ENCODE measurements at regions not wholly inside any gene's neighbourhood (a gene's known extent, or its start where the extent isn't known, plus 50 kb on each side); places are given as distances from the start of the nearest gene placed in this dataset.
"Not testable (repeated sequence)": the region's sequence is repeated elsewhere in the genome, so short reads cannot be mapped to it uniquely, and the experiment has no call there.

DNA sequence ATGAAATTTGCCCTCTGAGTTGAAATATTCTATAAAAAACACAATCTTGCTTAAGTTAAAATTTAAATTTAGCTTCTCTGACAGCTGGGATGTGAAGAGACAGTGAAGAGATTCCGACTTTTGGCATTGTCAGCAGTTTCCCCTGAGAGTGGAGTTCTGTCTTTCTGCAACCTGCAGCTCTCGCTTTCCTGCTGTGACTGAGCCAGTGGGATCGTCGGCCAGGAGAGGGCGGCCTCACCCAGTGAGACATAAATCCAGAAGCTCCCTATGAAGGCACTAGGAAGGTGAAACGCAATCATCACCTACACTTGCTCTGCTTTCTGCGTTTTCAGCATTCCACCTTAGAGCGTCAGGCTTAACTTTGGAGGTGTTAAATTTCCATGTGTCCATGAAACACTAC lies 75.4 kb upstream of the HNMT start:
- DNase-seq = no peak

GRCh38 chr2:137892739-137893138 lies 71.5 kb upstream of the HNMT start:
- no peak for DNase-seq

- no peak for DNase-seq
Observed at GRCh38 chr2:137893145-137893544, 71.1 kb upstream of the HNMT start.

- no peak for DNase-seq
Observed at GRCh38 chr2:137896467-137896866, 67.8 kb upstream of the HNMT start.

DNA sequence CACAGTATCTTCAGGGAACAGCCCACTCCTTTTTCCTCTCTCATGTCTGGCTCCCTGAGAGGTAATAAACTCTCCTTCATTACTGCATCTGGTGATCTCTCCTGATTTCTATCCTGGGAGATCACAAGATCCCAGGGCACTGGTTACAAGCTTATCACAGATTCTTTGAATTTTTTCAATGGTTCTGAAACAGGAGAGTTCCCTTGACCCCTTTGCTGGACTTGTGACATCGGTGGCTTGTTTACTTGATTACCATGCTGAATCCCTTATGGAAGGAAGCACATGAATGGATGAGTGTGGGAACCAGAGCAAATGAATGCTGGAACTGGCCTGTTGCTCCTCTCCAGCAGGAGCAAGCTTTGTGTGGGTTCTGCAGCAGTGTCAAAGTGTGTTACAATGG lies 67.2 kb upstream of the HNMT start:
- DNase-seq = no peak

DNA sequence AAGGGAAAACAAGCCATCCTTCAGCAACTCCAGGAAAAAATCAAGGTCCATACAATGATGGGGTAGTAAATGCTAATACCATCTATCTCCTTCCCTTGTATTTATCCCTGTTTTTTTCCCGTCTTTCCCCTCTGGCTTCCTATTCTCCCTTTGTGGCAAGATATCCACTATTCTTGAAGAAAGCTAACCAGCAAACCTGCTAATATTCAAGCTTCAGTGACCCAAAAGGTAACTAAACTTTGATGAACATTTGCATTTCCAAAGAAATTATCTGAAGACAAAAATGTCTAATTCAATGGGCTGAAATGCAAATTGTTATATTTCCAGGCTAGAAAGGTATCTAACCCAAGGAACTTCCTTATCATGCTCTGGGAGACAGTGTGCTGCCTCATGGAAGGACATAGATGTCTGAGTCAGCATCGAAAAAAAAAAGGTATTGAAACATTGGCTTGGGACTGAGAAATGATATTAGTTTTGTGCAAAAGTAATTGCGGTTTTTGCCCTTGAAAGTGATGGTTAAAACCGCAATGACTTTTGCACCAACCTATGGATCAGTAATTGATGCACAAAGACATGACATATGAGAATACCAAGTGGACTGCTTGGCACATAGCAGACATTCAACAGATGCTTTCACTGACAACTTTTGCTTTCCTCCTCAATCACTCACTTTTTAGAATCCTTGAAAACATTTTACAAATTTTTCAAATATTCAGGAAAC lies 63.7 kb upstream of the HNMT start:
- DNase-seq = no peak

DNA sequence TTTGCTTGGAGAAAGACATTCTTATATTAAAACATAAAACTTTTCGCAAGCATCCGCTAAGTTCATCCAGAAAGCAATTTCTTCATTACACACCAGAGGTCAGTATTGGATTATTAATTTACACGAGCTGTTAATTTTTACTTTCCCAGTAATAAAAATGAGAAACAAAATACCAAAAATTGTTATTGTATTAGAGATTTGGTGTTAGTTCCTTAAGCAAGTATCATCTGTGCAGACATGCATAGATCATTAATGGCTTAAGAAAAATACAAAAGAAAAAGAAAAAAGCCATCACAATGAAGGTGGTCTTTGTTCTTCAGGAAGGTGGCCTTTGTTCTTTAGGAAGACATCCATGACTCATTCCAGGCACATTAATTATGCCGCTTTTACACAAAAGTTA lies 53.6 kb upstream of the HNMT start:
- no peak for DNase-seq

DNA sequence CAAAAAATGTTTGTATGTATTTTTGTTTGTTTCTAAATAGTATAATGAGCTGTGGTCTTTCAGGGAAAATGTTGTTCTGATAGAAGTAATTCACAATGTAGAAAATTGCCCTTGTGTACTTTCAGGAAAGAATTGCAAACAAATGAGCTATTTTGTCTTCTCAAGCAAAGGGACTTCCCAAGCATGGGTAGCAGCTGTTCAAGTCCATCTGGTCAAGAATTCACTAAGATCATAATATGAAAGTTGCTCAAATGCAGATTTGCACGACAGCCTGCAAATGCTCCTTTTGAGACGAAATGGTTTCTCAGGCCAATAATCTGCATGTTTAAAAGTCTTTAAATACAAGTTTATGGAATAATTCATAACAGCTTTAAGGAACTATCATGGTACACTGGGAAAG lies 51.9 kb upstream of the HNMT start:
- DNase-seq = no peak

DNA sequence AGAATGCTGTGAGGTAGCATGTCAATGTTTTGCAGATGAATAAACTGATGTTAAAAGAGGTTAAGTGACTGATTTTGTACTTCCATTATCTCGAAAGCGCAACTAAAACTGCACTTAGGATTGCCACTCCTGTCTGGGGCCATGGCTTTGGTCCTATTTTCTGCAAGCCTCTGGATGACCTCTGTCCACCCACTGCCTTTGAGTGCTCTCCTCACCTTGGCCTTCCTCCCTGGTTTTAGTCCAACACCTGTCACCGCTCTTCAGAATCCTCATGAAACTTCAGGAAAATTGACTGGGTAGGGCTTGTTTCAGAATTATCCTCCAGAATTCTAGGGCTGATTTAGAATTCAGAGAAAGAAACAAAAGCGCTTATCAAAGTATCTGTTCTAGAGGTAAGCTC lies 51.1 kb upstream of the HNMT start:
- DNase-seq = no peak

DNA sequence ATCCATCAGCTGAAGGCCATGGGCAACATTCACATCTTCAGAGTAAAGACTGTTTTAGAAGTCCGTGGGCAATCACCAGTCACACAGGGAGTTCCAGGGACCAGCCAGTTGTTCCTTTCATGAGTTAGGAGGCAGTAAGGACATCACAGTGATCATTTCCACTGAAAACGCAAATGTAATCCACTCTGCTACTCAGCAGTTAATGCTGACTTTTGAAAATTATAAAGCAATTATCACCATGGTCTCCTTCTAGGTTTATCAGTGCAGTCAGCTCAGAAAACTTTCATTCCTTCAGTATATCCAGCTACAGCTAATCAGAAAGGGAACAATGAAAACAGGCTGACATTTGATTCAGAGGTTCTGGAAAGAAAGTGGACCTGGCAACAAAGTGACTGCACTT lies 50.6 kb upstream of the HNMT start:
- DNase-seq = not testable (repeated sequence)

All from activated naive CD4-positive, alpha-beta T cell (primary cell).